HL-60 (cell line): ENCODE measurements at regions not wholly inside any gene's neighbourhood (a gene's known extent, or its start where the extent isn't known, plus 50 kb on each side); places are given as distances from the start of the nearest gene placed in this dataset.

Source experiments
- DNase-seq, 2 experiments: peaks; one replicate each; pipeline ENCODE4 v3.0.0-alpha.2; 2010 to 2020; ENCODE audit warnings: low read depth in 1 of 2, low spot score in 1 of 2
- H3K27ac ChIP-seq: fragments of 250-450 bp; sonication (Bioruptor Pico); replicated peaks from 2 replicates; pipeline ENCODE4 v1.5.1; 2020; ENCODE audit warnings: mild to moderate bottlenecking, moderate library complexity
- H3K27me3 ChIP-seq: fragments of 250-450 bp; sonication (Bioruptor Pico); 2 replicates; pipeline ENCODE4 v1.5.1; 2021; ENCODE audit warnings: mild to moderate bottlenecking, moderate library complexity; ENCODE audit not compliant: insufficient read depth, poor library complexity, severe bottlenecking
- H3K4me3 ChIP-seq: replicated peaks from 2 replicates; pipeline ENCODE4 v1.5.1; 2011; ENCODE audit warnings: mild to moderate bottlenecking, control low read depth, low read length; ENCODE audit not compliant: insufficient read depth
- GABPA ChIP-seq: IDR thresholded peaks from 2 replicates; pipeline ENCODE4 v1.6.1; 2012; ENCODE audit warnings: low read depth
- POLR2AphosphoS5 ChIP-seq: IDR thresholded peaks from 2 replicates; pipeline ENCODE4 v1.6.1; 2012; ENCODE audit warnings: low read depth
- REST ChIP-seq: IDR thresholded peaks from 2 replicates; pipeline ENCODE4 v1.6.1; 2012; ENCODE audit warnings: low read depth; ENCODE audit not compliant: insufficient replicate concordance
- SPI1 ChIP-seq: IDR thresholded peaks from 2 replicates; pipeline ENCODE4 v1.6.1; 2012; ENCODE audit warnings: low read depth, mild to moderate bottlenecking, borderline replicate concordance
- TF ChIP-seq, protein P1 (sequence below): IDR thresholded peaks from one replicate; pipeline ENCODE4 v1.5.1; 2011; ENCODE audit warnings: low read length, control low read depth, inconsistent platforms; ENCODE audit not compliant: insufficient read depth

DNA sequence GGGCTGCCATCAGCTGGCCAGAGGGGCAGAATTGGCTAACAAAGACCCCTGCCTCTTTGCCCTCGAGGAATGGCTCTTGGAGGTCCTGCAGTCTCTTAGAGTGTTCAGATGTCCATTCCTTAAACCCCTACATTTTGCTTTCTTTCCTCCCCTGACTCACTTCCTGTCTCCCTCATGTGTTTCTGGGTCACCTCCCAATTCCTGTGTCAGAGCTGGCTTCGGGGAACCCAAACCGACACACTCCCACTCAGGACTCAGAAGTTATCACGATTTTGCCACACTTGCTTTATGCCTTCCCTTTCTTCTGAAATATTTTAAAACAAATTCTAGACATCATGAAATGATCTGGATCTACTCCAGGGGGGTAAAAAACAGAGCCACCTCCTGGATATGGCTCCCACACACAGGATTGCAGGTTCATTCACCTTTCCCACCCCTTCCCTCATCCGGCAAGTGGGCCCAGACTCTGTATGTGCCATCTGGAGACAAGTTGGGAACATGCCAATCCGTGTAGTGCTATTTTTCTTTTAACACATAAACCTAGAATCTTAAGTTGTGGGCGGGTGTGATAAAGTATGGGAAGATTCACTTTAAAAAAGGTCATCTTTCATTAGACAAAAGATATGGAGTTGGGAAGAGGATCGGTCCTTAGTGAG lies 145.7 kb downstream of the NXNL2 start:
- TF ChIP-seq POLR2AphosphoS5, result no peak
- no peak for TF ChIP-seq SPI1
- no peak for TF ChIP-seq REST
- TF ChIP-seq GABPA, result no peak
- TF ChIP-seq, protein P1, sequence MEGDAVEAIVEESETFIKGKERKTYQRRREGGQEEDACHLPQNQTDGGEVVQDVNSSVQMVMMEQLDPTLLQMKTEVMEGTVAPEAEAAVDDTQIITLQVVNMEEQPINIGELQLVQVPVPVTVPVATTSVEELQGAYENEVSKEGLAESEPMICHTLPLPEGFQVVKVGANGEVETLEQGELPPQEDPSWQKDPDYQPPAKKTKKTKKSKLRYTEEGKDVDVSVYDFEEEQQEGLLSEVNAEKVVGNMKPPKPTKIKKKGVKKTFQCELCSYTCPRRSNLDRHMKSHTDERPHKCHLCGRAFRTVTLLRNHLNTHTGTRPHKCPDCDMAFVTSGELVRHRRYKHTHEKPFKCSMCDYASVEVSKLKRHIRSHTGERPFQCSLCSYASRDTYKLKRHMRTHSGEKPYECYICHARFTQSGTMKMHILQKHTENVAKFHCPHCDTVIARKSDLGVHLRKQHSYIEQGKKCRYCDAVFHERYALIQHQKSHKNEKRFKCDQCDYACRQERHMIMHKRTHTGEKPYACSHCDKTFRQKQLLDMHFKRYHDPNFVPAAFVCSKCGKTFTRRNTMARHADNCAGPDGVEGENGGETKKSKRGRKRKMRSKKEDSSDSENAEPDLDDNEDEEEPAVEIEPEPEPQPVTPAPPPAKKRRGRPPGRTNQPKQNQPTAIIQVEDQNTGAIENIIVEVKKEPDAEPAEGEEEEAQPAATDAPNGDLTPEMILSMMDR, result no peak
- DNase-seq, result no peak
- Histone ChIP-seq H3K27me3 (no peaks in the 10 kb centered on the region), H3K27ac (no peak overlapping the region), H3K4me3 (no peak overlapping the region)

GRCh38 chr9:88681434-88681833 lies 146.5 kb downstream of the NXNL2 start:
- DNase-seq, result no peak
- no peak for TF ChIP-seq POLR2AphosphoS5
- no peak for TF ChIP-seq GABPA
- TF ChIP-seq REST, result no peak
- TF ChIP-seq, protein P1, result no peak
- no peak for TF ChIP-seq SPI1
- H3K4me3 ChIP-seq, result no peak overlapping the region
- no peak overlapping the region for H3K27ac ChIP-seq
- H3K27me3 ChIP-seq, result no peaks in the 10 kb centered on the region

DNA sequence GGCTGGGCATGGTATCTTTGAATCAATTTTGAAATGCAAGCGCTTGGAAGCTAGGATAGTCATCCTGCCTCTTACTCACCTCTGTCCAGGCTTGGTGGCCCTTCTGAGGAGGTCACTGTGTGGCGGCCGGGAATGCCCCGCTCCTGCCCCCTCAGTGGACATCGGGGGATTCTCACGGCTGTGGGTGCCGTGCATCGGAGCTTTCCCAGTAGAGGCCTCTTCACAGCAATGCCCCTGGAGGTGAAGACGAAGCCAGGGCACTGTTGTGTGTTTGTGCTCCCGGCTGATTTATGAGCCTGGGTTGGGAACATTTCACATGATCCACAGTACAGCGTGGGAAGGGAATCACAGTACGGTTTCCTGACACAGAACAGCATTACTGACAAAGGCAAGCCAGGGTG lies 147.5 kb downstream of the NXNL2 start:
- Histone ChIP-seq H3K4me3 (no peak overlapping the region), H3K27ac (no peak overlapping the region), H3K27me3 (no peaks in the 10 kb centered on the region)
- TF ChIP-seq REST, result no peak
- no peak for TF ChIP-seq SPI1
- TF ChIP-seq, protein P1, result no peak
- no peak for TF ChIP-seq POLR2AphosphoS5
- no peak for TF ChIP-seq GABPA
- no peak for DNase-seq
